CD14-positive monocyte (primary cell): ENCODE measurements at regions not wholly inside any gene's neighbourhood (a gene's known extent, or its start where the extent isn't known, plus 50 kb on each side); places are given as distances from the start of the nearest gene placed in this dataset.

Source experiments
- DNase-seq, 3 donors: peaks; one replicate each; pipeline ENCODE4 v3.0.0-alpha.2; 2011 to 2022
- H2AFZ ChIP-seq: 2 replicates; pipeline ENCODE4 v1.6.0; 2012; ENCODE audit warnings: mild to moderate bottlenecking, low read depth, low read length, inconsistent platforms; ENCODE audit not compliant: insufficient read depth, poor library complexity, severe bottlenecking
- H3K27ac ChIP-seq, 2 donors: 1 replicate in 1 of 2; 2 replicates in 1 of 2; pipeline ENCODE4 v1.5.1; 2012 to 2013; ENCODE audit warnings: low read length in 2 of 2, control low read depth in 1 of 2, inconsistent platforms in 1 of 2, low read depth in 1 of 2, mild to moderate bottlenecking in 1 of 2
- H3K27me3 ChIP-seq, 2 donors: one replicate each; pipeline versions ENCODE4 v1.6.0 to v1.6.1; 2011 to 2013; ENCODE audit warnings: low read length in 2 of 2; ENCODE audit not compliant: control insufficient read depth in 2 of 2, insufficient read depth in 2 of 2
- H3K36me3 ChIP-seq, 2 donors: replicated peaks in 1 of 2; 1 replicate in 1 of 2; 2 replicates in 1 of 2; pipeline versions ENCODE4 v1.5.1 to v1.6.1; 2012 to 2013; ENCODE audit warnings: low read length in 2 of 2, control low read depth in 1 of 2, inconsistent platforms in 1 of 2, mild to moderate bottlenecking in 1 of 2; ENCODE audit not compliant: insufficient read depth in 2 of 2, control insufficient read depth in 1 of 2
- H3K4me1 ChIP-seq, 2 donors: 1 replicate in 1 of 2; 2 replicates in 1 of 2; pipeline versions ENCODE4 v1.5.1 to v1.6.1; 2012 to 2013; ENCODE audit warnings: low read length in 2 of 2, control low read depth in 1 of 2, inconsistent platforms in 1 of 2, mild to moderate bottlenecking in 1 of 2, moderate library complexity in 1 of 2; ENCODE audit not compliant: insufficient read depth in 2 of 2, control insufficient read depth in 1 of 2
- H3K4me2 ChIP-seq: replicated peaks from 2 replicates; pipeline ENCODE3; 2012; ENCODE audit warnings: low read length, moderate library complexity, mild to moderate bottlenecking; ENCODE audit not compliant: poor library complexity, severe bottlenecking; ENCODE audit errors: extremely low read depth
- H3K4me3 ChIP-seq, 3 experiments: fragments of 200-600 bp in 1 of 3; sonication (generic) in 1 of 3; replicated peaks in 1 of 3; 1 replicate in 2 of 3; 2 replicates in 1 of 3; pipeline ENCODE4 v1.5.1; 2011 to 2013; ENCODE audit warnings: low read length in 3 of 3, mild to moderate bottlenecking in 3 of 3, control low read depth in 2 of 3, low read depth in 2 of 3, inconsistent platforms in 1 of 3, moderate library complexity in 1 of 3
- H3K79me2 ChIP-seq: 2 replicates; pipeline ENCODE4 v1.6.0; 2012; ENCODE audit warnings: mild to moderate bottlenecking, control low read depth, inconsistent platforms, low read length, moderate library complexity; ENCODE audit not compliant: insufficient read depth
- H3K9ac ChIP-seq: 2 replicates; pipeline ENCODE4 v1.6.0; 2017; ENCODE audit warnings: low read length, mild to moderate bottlenecking; ENCODE audit not compliant: insufficient read depth, poor library complexity, severe bottlenecking
- H3K9me3 ChIP-seq, 2 donors: replicated peaks in 1 of 2; 1 replicate in 1 of 2; 2 replicates in 1 of 2; pipeline versions ENCODE4 v1.5.1 to v1.6.1; 2012 to 2013; ENCODE audit warnings: low read length in 2 of 2, control low read depth in 1 of 2; ENCODE audit not compliant: control insufficient read depth in 1 of 2, insufficient read depth in 1 of 2
- H4K20me1 ChIP-seq: 2 replicates; pipeline ENCODE4 v1.6.0; 2012; ENCODE audit warnings: mild to moderate bottlenecking, low read length, control low read depth, moderate library complexity; ENCODE audit not compliant: insufficient read depth
- H3K27ac Mint-ChIP-seq, 7 donors: one replicate each; pipeline ENCODE4 v1.8.0; 2020; ENCODE audit warnings: mild to moderate bottlenecking in 7 of 7, mixed read lengths in 7 of 7, moderate library complexity in 6 of 7, inconsistent platforms in 2 of 7
- H3K27me3 Mint-ChIP-seq, 3 donors: one replicate each; pipeline ENCODE4 v1.8.0; 2021 to 2022; ENCODE audit warnings: low read depth in 3 of 3, mild to moderate bottlenecking in 3 of 3, mixed read lengths in 3 of 3, moderate library complexity in 3 of 3, inconsistent platforms in 1 of 3
- H3K36me3 Mint-ChIP-seq, 2 donors: one replicate each; pipeline ENCODE4 v1.8.0; 2020; ENCODE audit warnings: mixed read lengths in 2 of 2, inconsistent platforms in 1 of 2, mild to moderate bottlenecking in 1 of 2
- H3K4me1 Mint-ChIP-seq: one replicate; pipeline ENCODE4 v1.8.0; 2020; ENCODE audit warnings: mild to moderate bottlenecking, mixed read lengths
- H3K4me3 Mint-ChIP-seq, 2 donors: one replicate each; pipeline ENCODE4 v1.8.0; 2020; ENCODE audit warnings: mild to moderate bottlenecking in 2 of 2, mixed read lengths in 2 of 2, moderate library complexity in 1 of 2
- H3K9me3 Mint-ChIP-seq, 7 donors: one replicate each; pipeline ENCODE4 v1.8.0; 2020 to 2022; ENCODE audit warnings: mixed read lengths in 7 of 7, mild to moderate bottlenecking in 6 of 7, moderate library complexity in 6 of 7, inconsistent platforms in 2 of 7
- CTCF ChIP-seq: fragments of 200-600 bp; IDR thresholded peaks from one replicate; pipeline ENCODE4 v1.8.0; 2022; ENCODE audit warnings: antibody characterized with exemption, mild to moderate bottlenecking
- WGBS: methylation state at CpG from one replicate; pipeline ENCODE4 v1.1.5; 2013; ENCODE audit warnings: missing lambda C conversion rate; ENCODE audit not compliant: insufficient coverage; 5-methylcytosine and 5-hydroxymethylcytosine counted together
- intact Hi-C, 2 donors: fragments of 100-400 bp; cut with micrococcal nuclease; formaldehyde crosslinking; loops; one replicate each; pipeline versions ENCODE4 v1.15.0 to v1.15.1; 2023

GRCh38 chr10:45082176-45082575 lies 81.5 kb downstream of the ZNF22 start:
- no peak overlapping the region for H3K4me3 Mint-ChIP-seq

GRCh38 chr10:45091968-45092367 lies 91.2 kb downstream of the ZNF22 start:
- TF ChIP-seq CTCF: no peak
- Mint-ChIP-seq H3K4me1 (no peaks in the 10 kb centered on the region), H3K9me3 (peaks cover 0 to 3% (median 0%) of the 10 kb centered on the region in 7 donors), H3K4me3 (no peak overlapping the region), H3K27ac (no peak overlapping the region), H3K36me3 (no peaks in the 10 kb centered on the region), H3K27me3 (peaks cover 0 to 2% (median 2%) of the 10 kb centered on the region in 3 donors)
- H3K27ac ChIP-seq: no peak overlapping the region
- intact Hi-C loops: no loop called here
- no peaks in the 10 kb centered on the region for H3K36me3 ChIP-seq
- no peak overlapping the region for H3K4me3 ChIP-seq
- DNase-seq: no peak
- H3K4me2 ChIP-seq: no peak overlapping the region
- no peaks in the 10 kb centered on the region for H3K4me1 ChIP-seq
- H4K20me1 ChIP-seq: no peaks in the 10 kb centered on the region
- H2AFZ ChIP-seq: no peak overlapping the region
- H3K9ac ChIP-seq: no peak overlapping the region
- H3K27me3 ChIP-seq: no peaks in the 10 kb centered on the region
- H3K9me3 ChIP-seq: no peaks in the 10 kb centered on the region
- 100% methylated on average over 2 of the region's 5 CpGs for WGBS
- no peaks in the 10 kb centered on the region for H3K79me2 ChIP-seq

More at GRCh38 chr10:45082176-45082575, 81.5 kb downstream of the ZNF22 start:
- Histone ChIP-seq H3K4me2 (no peak overlapping the region), H3K27me3 (peaks cover 0 to 1% of the 10 kb centered on the region in 2 donors), H3K9ac (no peak overlapping the region), H3K79me2 (no peaks in the 10 kb centered on the region), H2AFZ (no peak overlapping the region), H3K4me1 (no peaks in the 10 kb centered on the region), H3K9me3 (peaks cover 4 to 7% of the 10 kb centered on the region in 2 donors), H3K27ac (no peak overlapping the region), H4K20me1 (no peaks in the 10 kb centered on the region), H3K36me3 (no peaks in the 10 kb centered on the region), H3K4me3 (no peak overlapping the region)
- Mint-ChIP-seq H3K27me3 (peaks cover 0 to 4% (median 0%) of the 10 kb centered on the region in 3 donors), H3K36me3 (no peaks in the 10 kb centered on the region), H3K9me3 (peaks cover 3 to 14% (median 9%) of the 10 kb centered on the region in 7 donors), H3K27ac (no peak overlapping the region), H3K4me1 (no peaks in the 10 kb centered on the region)
- no peak for DNase-seq
- no CpG with 5 or more reads among the region's 1 CpG for WGBS
- no peak for TF ChIP-seq CTCF
- intact Hi-C loops: no loop called here
